ENCODE measurements at regions not wholly inside any gene's neighbourhood (a gene's known extent, or its start where the extent isn't known, plus 50 kb on each side); places are given as distances from the start of the nearest gene placed in this dataset.
"Not testable (repeated sequence)": the region's sequence is repeated elsewhere in the genome, so short reads cannot be mapped to it uniquely, and the experiment has no call there.

- DNase-seq: no peak
Measured at GRCh38 chr1:171397851-171398469, 84.0 kb downstream of the FMO4 start.

DNA sequence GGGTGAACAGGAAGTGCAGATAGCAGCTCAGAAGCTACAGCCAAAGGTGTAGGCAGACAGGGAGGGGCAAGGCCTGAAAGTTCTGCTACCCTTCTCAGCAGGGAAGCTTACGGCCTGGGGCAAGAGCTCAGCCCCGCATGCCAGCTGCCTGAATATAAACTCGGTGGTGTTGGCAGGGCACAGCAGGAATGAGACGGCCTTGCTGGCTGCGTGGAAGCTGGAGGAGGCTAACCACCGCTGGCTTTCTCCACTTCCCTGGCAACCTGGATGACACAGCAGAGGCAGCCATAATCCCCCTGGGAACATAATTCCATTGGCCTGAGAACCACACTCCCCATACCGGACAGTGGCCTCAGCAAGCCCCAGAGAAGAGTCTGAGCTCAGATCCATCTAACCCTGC, 81.9 kb upstream of the PRRC2C start:
- DNase-seq: no peak

DNA sequence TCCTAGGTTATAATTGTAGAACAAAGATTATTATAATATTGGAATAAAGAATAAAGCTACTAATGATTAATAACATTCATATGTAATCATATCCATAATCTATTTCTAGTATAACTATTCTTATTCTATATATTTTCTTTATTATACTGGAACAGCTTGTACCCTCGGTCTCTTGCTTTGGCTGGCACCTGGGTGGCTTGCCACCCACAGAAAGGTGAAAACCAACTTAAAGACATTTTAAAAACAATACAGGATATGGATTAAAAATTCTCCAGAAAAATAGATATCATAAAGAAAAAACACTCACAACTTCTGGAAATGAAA, 80.0 kb upstream of the PRRC2C start:
- DNase-seq: no peak

DNA sequence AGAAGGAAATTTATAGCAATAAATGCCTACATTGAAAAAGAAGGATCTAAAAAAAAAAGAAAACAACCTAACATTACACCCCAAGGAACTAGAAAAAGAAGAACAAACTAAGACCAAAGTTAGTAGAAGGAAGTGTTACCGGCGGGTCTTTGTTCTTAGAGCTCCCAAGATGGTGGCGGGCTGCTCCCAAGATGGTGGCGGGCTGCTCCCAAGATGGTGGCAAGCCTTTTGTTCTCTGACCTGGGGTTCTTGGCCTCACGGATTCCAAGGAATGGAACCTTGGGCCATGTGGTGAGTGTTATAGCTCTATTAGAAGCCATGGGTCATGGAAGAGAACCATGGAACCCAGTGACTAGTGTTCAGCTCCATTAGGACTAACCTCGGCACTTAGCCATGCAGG, 71.8 kb upstream of the PRRC2C start:
- DNase-seq: not testable (repeated sequence)

- no peak for DNase-seq
Measured at GRCh38 chr1:171418546-171418945, 66.8 kb upstream of the PRRC2C start.

DNA sequence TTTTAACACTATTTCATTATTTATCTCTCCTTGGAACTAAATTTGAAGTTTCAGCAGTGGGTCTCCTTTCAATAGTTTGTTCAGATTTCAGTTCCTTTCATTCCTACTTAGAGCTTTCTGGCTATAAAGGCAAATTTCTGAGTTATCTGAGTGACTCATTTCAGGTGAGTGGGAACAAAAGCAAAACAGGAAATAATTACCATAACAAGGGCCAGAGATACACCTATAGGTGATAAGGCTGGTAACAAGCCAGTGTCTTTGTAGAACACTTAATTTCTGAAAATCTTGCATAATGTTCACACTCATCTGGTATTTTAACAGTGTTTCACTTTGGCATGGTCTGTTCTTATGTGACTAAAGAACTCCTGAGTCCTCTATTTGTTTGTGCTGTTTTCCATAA, 64.5 kb upstream of the PRRC2C start:
- DNase-seq: no peak

DNA sequence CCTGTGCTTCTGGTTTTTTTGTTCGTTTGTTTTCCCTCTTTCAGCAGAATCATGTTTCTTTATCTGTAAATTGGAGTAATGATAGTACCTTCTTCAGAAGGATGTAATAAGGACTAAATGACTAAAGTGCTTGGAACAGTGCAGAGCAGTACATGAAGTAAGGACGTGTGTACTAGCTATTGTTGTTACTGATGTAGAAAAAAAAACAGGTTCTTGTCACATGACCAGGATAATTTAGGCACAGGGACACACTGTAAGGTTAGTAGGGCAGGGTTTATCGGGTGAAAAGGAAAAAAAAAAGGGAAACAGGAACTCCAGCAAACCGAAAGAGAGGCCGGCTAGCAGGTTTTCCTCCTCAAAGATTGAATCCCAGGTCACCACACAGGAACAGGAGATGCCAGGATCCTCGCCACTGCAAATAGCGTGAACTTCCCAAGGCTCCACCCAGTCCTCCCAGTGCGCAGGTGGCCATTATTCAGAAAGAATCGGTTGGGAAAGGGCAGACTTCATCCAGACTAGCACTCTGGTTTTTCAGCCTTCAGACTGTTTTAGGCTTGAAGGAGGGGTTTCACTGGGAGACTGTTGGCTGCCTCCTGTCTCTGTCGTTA, 63.8 kb upstream of the PRRC2C start:
- DNase-seq: no peak

DNA sequence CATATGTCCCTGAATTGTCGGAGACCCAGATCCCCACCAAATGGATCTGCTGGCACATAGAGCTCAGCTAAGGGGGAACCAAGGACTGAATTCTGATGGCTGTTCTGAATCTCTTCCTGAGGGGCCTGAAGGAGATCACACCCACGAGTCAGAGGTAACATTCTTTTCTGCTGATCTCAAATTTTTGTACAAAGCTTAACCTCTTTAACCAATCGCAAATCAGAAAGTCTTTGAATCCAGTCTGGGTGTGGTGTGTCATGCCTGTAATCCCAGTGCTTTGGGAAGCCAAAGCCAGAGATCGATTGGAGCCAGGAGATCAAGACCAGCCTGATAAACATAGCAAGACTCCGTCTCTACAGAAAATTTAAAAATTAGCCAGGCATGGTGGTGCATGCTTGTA, 62.8 kb upstream of the PRRC2C start:
- no peak for DNase-seq

- DNase-seq: no peak
Measured at GRCh38 chr1:171424494-171424893, 60.8 kb upstream of the PRRC2C start.

DNA sequence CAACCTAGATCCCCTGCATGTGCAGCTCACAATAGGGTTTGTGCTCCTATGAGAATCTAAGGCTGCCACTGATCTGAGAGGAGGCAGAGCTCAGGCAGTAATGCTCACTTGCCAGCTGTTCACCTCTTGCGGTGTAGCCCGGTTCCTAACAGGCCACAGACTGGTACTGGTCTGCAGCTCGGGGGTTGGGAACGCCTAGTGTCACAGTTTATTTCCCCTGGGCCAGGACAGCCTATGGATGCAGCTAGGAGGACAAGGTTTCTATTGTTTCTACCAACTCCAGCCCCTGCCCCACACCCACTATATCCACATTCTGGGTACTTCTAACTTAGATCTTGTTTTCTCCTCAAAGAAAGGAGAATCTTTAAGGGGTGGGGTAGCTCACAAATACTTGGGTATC, 58.7 kb upstream of the PRRC2C start:
- DNase-seq: no peak

DNA sequence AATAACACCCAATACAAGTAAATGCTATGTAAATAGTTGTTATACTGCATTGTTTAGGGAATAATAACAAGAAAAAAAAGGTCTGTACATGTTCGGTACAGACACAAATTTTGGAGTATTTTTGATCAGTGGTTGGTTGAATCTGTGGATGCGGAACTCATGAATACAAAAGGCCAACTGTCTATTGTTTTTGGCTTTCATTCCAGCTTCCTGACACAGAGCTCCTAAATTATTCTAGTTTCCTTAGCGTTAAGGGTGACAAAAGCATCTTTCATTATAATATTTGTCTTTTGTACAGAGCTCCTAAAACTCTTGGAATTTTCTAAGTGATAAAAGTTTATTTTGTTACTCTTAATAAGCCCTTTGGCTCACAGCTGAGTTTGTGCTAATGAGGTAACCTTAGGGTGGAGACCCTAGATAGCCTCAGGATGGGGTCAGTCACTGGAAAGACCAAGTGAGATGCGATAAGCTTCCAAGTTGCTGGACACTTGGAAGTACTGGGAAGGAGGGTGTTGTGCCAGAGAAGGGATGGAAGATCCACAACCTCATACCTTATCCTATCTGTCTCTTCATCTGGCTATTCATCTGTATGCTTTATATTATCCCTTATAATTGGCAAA, 57.4 kb upstream of the PRRC2C start:
- DNase-seq: no peak

DNA sequence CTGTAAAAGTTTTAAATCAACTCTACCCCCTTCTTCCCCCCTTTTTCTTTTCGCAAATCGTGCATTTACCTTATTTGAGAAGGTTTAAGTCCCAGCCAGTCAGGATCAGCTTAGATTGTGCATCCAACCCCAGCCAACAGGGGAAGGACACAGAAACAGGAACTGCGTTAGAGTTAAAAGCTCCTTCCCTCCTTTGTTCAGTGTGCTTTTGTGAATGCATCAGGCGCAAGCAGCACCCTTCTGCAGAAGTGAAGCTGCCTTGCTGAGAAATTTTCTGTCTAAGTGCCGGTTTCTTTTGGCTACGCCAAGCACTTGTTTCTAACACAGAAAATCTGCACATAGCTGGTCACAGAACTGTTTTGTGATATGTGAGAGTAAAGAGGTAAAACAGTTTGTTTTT, 56.2 kb upstream of the PRRC2C start:
- DNase-seq: no peak

- DNase-seq: no peak
Measured at GRCh38 chr1:171431994-171432393, 53.3 kb upstream of the PRRC2C start.

DNA sequence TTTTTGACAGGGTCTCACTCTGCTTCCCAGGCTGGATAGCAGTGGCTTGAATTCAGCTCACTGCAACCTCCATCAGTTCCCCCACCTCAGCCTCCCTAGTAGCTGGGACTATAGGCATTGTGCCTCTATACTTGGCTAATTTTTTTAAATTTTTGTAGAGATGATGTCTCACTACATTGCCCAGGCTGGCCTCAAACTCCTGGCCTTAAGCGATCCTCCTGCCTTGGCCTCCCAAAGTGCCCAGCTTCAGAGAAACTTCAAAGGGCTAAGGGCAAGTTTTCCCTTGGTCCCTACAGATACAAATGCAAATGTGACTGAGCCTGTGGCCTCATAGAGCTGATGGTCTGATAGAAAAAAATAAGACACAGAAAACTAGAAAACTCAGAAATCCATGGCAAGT, 52.9 kb upstream of the PRRC2C start:
- no peak for DNase-seq

- DNase-seq: no peak
Measured at GRCh38 chr1:171433451-171433850, 51.9 kb upstream of the PRRC2C start.

DNA sequence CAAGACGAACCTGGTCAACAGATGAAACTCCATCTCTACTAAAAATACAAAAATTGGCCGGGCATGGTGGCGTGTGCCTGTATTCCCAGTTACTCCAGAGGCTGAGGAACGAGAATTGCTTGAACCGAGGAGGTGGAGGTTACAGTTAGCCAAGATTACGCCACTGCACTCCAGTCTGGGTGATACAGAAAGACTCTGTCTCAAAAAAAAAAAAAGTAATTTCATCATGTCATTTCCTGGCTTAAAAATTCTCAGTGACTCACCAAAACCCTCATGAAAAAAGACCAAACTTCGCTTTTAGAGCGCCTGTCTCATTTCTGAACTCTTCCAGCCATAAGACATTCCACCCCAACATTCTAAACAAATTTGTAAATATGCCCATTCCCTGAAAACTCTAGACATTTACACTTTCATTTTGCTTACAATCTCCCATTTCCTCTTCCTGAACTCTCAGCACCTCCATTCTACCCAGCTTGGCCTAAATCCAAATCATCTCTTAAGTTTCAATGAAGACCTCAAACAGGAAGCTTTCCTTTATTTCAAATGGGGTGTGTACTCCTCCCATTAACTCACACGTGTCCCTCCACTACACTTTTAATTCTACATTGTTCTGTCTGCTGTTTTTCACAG, 50.5 kb upstream of the PRRC2C start:
- peak; percentile 21 for DNase-seq

Data from activated CD4-positive, alpha-beta T cell treated with anti-CD3 and anti-CD28 coated beads for 48 hours (primary cell).